ENCODE measurements at regions not wholly inside any gene's neighbourhood (a gene's known extent, or its start where the extent isn't known, plus 50 kb on each side); places are given as distances from the start of the nearest gene placed in this dataset.
"Not testable (repeated sequence)": the region's sequence is repeated elsewhere in the genome, so short reads cannot be mapped to it uniquely, and the experiment has no call there.

DNA sequence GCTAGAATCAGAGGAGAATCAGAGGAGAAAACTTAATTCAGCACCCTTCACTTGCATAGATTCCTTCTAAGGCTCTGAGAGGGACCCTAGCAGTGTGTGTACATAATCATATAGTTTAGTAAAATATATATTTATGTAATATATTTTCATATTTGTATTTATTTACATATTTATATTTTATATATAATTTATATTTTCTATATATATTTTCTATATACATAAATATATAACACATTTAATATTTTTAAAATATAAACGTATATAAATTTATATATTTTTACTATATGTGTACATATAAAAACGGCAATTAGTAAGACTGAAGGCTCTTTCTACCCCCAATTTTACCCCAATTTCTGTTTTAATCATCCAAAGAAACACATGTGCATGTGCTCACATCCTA lies 80.3 kb downstream of the NXPE2 start:
- DNase-seq, result no peak

- DNase-seq, result peak in 1 of 2 experiments; percentile 21
Measured at GRCh38 chr11:114762408-114762807, 84.1 kb downstream of the NXPE2 start.

GRCh38 chr11:114764563-114764962 lies 86.2 kb downstream of the NXPE2 start:
- DNase-seq, result no peak

DNA sequence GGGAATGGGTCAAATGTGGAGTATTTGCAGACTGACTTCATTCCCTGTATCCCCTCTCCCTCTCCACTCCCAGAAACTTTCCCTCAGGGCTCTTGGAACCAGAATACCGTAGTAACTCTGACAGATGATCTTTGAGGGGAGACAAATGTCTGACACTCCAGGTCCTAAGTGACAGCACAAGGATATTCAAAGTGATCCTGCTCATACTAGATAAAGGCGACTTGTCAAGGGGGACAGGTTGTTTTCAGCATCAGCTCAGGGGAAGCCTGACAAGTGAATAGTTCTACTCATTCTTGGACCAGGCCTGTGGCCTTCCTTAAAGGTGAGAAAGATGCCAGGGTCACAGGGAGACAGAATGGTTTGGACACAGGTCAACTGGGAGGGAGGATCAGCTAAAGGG lies 92.8 kb downstream of the NXPE2 start:
- no peak for DNase-seq

DNA sequence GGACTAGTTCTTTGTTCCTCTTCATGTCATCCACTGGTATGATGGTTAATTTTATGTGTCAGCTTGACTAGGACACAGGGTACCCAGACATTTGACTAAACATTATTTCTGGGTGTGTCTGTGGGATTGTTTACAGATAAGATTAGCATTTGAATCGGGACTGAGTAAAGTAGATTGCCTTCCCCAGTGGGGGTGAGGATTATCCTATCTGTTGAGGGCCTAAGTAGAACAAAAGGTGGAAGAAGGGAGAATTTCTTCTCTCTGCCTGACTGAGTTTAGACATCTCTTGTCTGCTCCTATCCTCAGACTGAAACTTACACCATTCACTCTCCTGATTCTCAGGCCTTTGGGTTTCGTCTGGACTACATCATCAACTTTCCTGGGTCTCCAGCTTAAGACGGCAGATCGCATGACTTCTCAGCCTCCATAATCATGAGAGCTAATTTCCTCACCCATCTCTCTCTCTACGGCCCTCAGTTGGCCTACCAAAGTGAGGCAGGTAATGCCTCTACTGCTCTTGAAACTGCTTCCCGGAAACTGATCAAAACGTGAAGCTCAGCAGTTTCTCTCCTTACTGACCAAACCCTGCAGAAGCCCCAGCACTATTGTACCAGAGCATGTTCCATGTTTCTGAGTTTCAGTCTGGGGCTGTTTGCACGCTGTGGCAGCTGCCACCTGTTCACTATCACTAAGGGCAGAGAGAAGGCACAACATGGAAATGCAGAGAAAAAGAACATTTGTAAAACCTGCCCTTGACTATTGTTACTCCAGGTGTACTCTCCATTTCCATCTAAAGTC lies 95.4 kb downstream of the NXPE2 start:
- no peak for DNase-seq

DNA sequence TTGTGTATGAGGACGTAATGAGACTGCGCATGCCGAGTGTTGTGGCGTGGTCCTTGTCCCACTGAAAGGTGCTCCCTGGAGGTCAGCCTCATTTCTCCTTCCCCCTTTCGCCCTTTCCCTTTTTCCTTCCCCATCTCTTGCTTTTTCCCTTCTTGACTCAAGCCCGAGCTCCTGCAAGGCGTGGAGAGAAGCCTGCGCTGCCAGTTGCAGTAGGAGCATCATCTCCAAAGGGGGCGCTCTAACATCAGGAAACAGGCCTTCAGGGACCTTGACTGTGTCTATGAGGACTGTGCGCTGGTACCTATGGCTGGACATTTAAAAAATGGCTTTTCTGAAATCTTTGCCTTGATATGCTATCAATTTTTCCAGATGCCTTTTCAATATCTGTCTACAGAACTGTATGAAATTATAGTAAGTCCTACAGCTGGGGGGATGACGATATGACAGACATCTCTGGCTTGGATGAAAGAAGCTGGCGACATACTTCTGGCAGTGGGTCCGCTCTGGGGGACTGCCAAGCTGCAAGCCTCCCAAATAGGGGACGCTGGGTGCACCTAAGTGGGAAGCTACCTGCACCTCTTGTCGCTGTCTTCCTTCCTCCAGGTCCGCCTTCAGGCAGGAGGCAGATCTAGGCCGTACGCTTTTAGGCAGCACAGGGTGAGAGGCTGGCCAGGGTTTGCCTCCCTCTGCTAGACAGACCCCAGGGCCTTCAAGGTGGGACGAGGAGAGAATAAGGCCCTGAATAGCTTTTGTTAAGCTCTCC lies 96.5 kb downstream of the NXPE2 start:
- peak; percentile 12 to 31 for DNase-seq

GRCh38 chr11:114775875-114776621 lies 97.7 kb downstream of the NXPE2 start:
- no peak for DNase-seq

DNA sequence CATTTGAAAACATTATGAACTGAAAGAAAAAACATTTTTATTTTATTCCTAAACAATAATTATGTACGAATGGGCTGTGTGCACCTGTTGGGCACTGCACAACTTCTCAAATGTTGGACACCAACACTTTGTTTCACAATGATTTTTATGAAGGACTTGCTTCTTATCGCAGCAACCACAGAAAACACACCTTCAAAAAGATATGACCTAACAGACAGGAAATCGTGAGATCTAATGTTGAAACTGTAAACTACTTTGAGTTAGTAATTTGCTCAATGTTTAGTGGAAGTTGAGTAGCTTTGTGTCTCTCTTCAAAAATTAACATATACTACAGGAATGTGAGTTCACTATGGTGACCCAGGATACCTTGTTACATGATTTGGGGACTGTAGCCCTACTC lies 98.6 kb downstream of the NXPE2 start:
- no peak for DNase-seq

DNA sequence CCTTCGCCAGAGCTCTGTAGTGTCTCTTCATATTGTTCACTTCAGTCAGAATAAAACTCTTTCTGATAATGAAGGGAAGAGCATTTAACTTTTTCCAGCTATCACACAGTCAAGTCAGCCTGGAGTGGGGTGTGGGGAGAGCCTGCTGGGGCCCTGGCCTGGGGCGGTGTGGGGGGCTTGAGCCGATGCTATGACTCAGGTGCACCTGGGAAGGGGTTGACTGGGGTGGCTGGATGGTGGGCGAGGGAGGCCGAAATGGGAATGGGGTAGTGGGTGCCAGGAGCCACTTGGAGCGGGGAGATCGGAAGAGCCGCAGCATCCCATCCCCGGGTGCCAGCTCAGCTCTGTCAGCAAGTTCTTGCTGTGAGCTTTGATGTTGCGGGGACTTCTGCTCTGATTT lies 100.9 kb downstream of the NXPE2 start:
- no peak for DNase-seq

- DNase-seq, result no peak
Measured at GRCh38 chr11:114782650-114783310, 104.5 kb downstream of the NXPE2 start.

DNA sequence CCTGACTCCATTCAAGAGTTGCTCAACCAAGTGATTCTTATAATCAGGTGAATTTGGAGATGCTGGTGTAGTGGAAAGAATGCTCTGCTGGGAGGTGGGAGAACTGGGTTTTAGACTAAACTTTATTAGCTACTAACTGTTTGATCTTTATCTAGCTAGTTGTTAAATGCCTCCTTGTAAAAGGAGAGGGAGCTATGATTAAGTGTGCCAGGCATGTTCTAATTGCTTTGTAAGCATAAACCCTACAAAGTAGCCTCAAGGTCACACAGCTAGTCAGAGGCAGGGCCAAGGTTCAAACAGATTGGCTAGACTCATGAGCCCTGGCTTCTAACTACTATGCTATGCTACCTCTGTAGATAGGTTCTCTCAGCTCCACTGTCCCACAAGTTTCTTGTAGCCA lies 105.5 kb downstream of the NXPE2 start:
- no peak for DNase-seq

GRCh38 chr11:114784216-114784615 lies 105.9 kb downstream of the NXPE2 start:
- no peak for DNase-seq

DNA sequence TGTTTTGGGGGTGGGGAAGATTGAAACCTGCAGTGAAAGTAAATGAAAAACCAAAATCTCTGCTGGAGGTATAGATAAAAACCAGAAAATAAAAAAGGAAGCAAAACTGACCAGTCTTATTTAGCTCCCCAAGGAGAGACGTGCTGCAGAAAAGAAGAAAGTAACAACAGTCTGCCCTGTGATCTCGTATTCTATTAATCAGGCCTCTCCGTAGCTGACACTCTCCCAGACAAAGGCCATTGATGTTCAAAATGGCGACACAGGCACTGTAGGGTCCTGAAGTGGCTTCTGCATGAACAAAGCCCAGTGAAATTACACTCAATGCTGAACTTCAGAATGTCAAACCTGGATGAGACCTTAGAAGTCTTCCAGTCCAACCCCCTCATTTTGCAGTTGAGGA lies 106.6 kb downstream of the NXPE2 start:
- no peak for DNase-seq

DNA sequence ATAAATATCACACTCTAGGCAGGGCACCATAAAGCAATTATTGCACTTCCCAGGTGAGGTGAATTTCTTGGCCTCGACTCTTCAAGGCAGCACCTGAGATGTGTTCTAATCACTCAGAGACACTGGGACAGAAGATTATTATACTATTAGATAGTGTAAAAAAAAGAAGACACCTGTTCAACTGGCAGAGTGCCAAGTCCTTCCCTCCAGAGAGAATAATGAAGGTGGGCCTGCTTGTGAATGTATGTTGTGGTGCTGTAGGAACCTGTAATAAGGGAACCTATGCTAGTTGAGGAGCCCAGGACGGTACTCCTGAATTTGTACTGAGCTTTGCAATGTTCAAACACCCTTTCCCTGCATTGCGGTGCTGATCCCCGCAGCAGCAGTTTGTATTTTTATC lies 107.5 kb downstream of the NXPE2 start:
- no peak for DNase-seq

- DNase-seq, result no peak
Measured at GRCh38 chr11:114787126-114787525, 108.8 kb downstream of the NXPE2 start.

DNA sequence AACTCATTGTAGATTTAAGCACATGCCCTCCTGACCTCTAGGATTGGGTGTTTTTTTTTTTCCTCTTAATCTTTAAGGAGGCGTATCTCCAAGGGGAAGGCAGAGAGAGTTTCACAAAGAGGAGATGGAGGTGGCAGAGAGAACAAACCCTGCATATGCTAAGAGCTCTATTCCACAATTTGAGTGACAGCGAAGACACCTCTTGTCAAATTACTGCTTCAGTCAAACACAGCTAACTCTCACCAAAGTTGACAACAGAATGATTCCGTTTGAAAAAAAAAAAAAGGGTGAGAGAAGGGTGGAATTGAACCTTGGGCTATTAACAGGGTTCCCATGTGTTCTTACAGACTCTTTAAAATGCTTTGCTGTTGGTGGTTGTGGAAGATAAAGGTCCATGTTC lies 112.6 kb downstream of the NXPE2 start:
- no peak for DNase-seq

GRCh38 chr11:114794048-114794684 lies 115.8 kb downstream of the NXPE2 start:
- no peak for DNase-seq

GRCh38 chr11:114796954-114797721 lies 118.8 kb downstream of the NXPE2 start:
- DNase-seq, result no peak

DNA sequence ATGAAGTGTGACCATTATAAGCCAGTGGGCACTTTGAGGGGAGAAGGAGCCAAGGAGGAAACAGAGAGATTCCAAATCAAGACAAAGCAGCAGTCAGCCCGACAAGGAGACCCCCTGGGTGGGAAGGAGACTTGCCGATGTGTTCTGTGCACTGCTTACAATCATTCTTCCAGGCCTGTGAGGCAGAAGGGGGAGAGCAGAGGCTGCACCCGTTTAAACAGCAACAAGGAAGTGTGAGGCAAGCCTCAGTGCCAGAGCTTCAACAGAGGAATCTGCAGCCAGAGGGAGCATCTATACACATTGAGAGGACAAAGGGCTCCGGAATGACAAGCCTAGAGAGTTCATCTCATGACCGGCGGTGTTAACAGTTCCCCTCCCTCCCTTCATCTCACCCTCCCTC lies 121.1 kb downstream of the NXPE2 start:
- no peak for DNase-seq

GRCh38 chr11:114801773-114802172 lies 123.4 kb downstream of the NXPE2 start:
- no peak for DNase-seq

DNA sequence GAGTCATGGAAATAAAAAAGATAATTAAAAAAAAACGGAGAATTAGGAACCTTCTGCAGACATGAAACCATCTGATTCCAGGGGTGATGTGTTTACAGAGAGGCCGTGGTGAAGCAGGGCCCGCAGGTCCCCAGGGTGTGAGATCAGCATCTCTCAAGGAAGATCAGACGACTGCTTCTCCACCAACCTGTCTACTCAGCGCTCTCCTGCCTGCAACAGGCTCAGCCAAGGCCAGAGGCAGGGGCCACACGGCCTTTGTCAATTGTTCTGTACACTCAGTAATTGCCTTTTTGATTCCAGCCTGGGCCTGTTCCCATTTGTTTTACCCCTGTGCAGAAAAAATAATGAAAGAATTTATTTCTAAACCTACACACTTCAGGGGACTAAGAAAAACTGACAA lies 124.6 kb downstream of the NXPE2 start:
- DNase-seq, result no peak

DNA sequence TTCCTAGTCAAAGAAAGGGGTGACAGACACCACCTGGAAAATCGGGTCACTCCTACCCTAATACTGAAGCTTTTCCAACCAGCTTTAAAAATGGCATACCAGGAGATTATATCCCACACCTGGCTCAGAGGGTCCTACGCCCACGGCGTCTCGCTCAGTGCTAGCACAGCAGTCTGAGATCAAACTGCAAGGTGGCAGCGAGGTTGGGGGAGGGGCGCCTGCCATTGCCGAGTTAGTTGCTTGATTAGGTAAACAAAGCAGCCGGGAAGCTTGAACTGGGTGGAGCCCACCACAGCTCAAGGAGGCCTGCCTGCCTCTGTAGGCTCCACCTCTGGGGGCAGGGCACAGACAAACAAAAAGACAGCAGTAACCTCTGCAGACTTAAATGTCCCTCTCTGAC lies 127.1 kb downstream of the NXPE2 start:
- DNase-seq, result not testable (repeated sequence)

Data from activated CD4-positive, alpha-beta T cell treated with anti-CD3 and anti-CD28 coated beads, Interleukin-2, amount 50 U/mL, for 48 hours (primary cell).